Neural progenitor cell (in vitro differentiated cells): ENCODE measurements at regions not wholly inside any gene's neighbourhood (a gene's known extent, or its start where the extent isn't known, plus 50 kb on each side); places are given as distances from the start of the nearest gene placed in this dataset.

Source experiments
- DNase-seq: peaks from one replicate; pipeline ENCODE4 v3.0.0-alpha.2; 2016; ENCODE audit warnings: low spot score
- H2AFZ ChIP-seq: fragments of 200-600 bp; sonication (generic); replicated peaks from 2 replicates; pipeline ENCODE4 v1.6.1; 2016; ENCODE audit warnings: antibody characterized with exemption
- H3F3A ChIP-seq: fragments of 200-600 bp; sonication (generic); 2 replicates; pipeline ENCODE4 v1.6.1; 2016; ENCODE audit warnings: antibody characterized with exemption, low read depth
- H3K27ac ChIP-seq: fragments of 200-600 bp; sonication (generic); 2 replicates; pipeline ENCODE4 v1.5.1; 2016; ENCODE audit warnings: mild to moderate bottlenecking
- H3K27me3 ChIP-seq: fragments of 200-600 bp; sonication (generic); 2 replicates; pipeline ENCODE4 v1.6.1; 2016; ENCODE audit warnings: mild to moderate bottlenecking, moderate library complexity
- H3K36me3 ChIP-seq: fragments of 200-600 bp; sonication (generic); 2 replicates; pipeline ENCODE4 v1.5.1; 2016
- H3K4me1 ChIP-seq: fragments of 200-600 bp; sonication (generic); 2 replicates; pipeline ENCODE4 v1.6.1; 2016; ENCODE audit warnings: mixed run types
- H3K4me2 ChIP-seq: fragments of 200-600 bp; sonication (generic); 2 replicates; pipeline ENCODE4 v1.6.1; 2016
- H3K4me3 ChIP-seq: fragments of 200-600 bp; sonication (generic); 2 replicates; pipeline ENCODE4 v1.5.1; 2016
- H3K79me2 ChIP-seq: fragments of 200-600 bp; sonication (generic); 2 replicates; pipeline ENCODE4 v1.6.1; 2016; ENCODE audit warnings: low read depth
- H3K9ac ChIP-seq: fragments of 200-600 bp; sonication (generic); 2 replicates; pipeline ENCODE4 v1.6.1; 2016
- H3K9me3 ChIP-seq: fragments of 200-600 bp; sonication (generic); 2 replicates; pipeline ENCODE4 v1.5.1; 2016; ENCODE audit warnings: low read depth
- H4K20me1 ChIP-seq: fragments of 200-600 bp; sonication (generic); 2 replicates; pipeline ENCODE4 v1.6.1; 2016; ENCODE audit warnings: low read depth
- H3K27ac Mint-ChIP-seq: 3 replicates; pipeline ENCODE4 v1.8.0; 2021; ENCODE audit warnings: mixed read lengths
- H3K27me3 Mint-ChIP-seq: 2 replicates; pipeline ENCODE4 v1.8.0; 2022; ENCODE audit warnings: low read depth, mild to moderate bottlenecking, inconsistent platforms, moderate library complexity, mixed read lengths; ENCODE audit not compliant: insufficient read depth
- H3K36me3 Mint-ChIP-seq: 3 replicates; pipeline ENCODE4 v1.8.0; 2021; ENCODE audit warnings: mixed read lengths
- H3K4me1 Mint-ChIP-seq: 3 replicates; pipeline ENCODE4 v1.8.0; 2021; ENCODE audit warnings: mixed read lengths
- H3K4me3 Mint-ChIP-seq: 3 replicates; pipeline ENCODE4 v1.8.0; 2021; ENCODE audit warnings: mild to moderate bottlenecking, moderate library complexity, mixed read lengths
- H3K9me3 Mint-ChIP-seq: 3 replicates; pipeline ENCODE4 v1.8.0; 2020; ENCODE audit warnings: mixed read lengths
- CTCF ChIP-seq: fragments of 200-600 bp; sonication (generic); IDR thresholded peaks from 2 replicates; pipeline ENCODE4 v1.5.1; 2017; ENCODE audit warnings: antibody characterized with exemption, mild to moderate bottlenecking
- EZH2 ChIP-seq: fragments of 200-600 bp; sonication (generic); IDR thresholded peaks from 2 replicates; pipeline ENCODE4 v1.6.1; 2017; ENCODE audit warnings: antibody characterized with exemption, mild to moderate bottlenecking, moderate library complexity
- EZH2phosphoT487 ChIP-seq: fragments of 200-600 bp; sonication (generic); IDR thresholded peaks from 2 replicates; pipeline ENCODE4 v1.6.1; 2017; ENCODE audit warnings: antibody characterized with exemption

GRCh38 chr2:204026294-204026693 is 89.7 kb downstream of the ICOS start:
- no peak overlapping the region for H3K4me2 ChIP-seq
- no peak for DNase-seq

GRCh38 chr2:204027091-204027490 is 90.5 kb downstream of the ICOS start:
- H3K4me3 ChIP-seq: no peak overlapping the region
- no peak overlapping the region for H3K27ac Mint-ChIP-seq
- H3K4me1 Mint-ChIP-seq: peaks cover 5% of the 10 kb centered on the region
- H4K20me1 ChIP-seq: no peaks in the 10 kb centered on the region
- H3K27me3 ChIP-seq: no peaks in the 10 kb centered on the region
- H3K9me3 Mint-ChIP-seq: no peaks in the 10 kb centered on the region
- no peak for DNase-seq
- H3K79me2 ChIP-seq: no peaks in the 10 kb centered on the region
- H3K9ac ChIP-seq: no peak overlapping the region
- H3K9me3 ChIP-seq: no peaks in the 10 kb centered on the region
- H3K4me3 Mint-ChIP-seq: no peak overlapping the region
- no peak overlapping the region for H3K4me2 ChIP-seq
- no peak overlapping the region for H2AFZ ChIP-seq
- H3K36me3 Mint-ChIP-seq: no peaks in the 10 kb centered on the region
- H3F3A ChIP-seq: no peaks in the 10 kb centered on the region
- H3K27ac ChIP-seq: no peak overlapping the region
- TF ChIP-seq EZH2 (no peak), EZH2phosphoT487 (no peak), CTCF (no peak)
- H3K36me3 ChIP-seq: no peaks in the 10 kb centered on the region
- H3K4me1 ChIP-seq: peaks cover 4% of the 10 kb centered on the region
- H3K27me3 Mint-ChIP-seq: no peaks in the 10 kb centered on the region

More at GRCh38 chr2:204026294-204026693, 89.7 kb downstream of the ICOS start:
- no peaks in the 10 kb centered on the region for H3K36me3 Mint-ChIP-seq
- no peak overlapping the region for H3K4me3 Mint-ChIP-seq
- H3K27me3 Mint-ChIP-seq: no peaks in the 10 kb centered on the region
- Histone ChIP-seq H3K4me1 (peaks cover 4% of the 10 kb centered on the region), H3K4me3 (no peak overlapping the region), H3K36me3 (no peaks in the 10 kb centered on the region), H3K79me2 (no peaks in the 10 kb centered on the region), H2AFZ (peak overlapping the region; percentile 24), H3K27me3 (no peaks in the 10 kb centered on the region), H4K20me1 (no peaks in the 10 kb centered on the region), H3K9ac (no peak overlapping the region), H3K9me3 (no peaks in the 10 kb centered on the region), H3K27ac (no peak overlapping the region), H3F3A (no peaks in the 10 kb centered on the region)
- TF ChIP-seq EZH2: no peak
- peak; percentile 53 for TF ChIP-seq CTCF
- H3K27ac Mint-ChIP-seq: no peak overlapping the region
- H3K9me3 Mint-ChIP-seq: no peaks in the 10 kb centered on the region
- peaks cover 5% of the 10 kb centered on the region for H3K4me1 Mint-ChIP-seq

GRCh38 chr2:204030322-204030721 is 93.8 kb downstream of the ICOS start:
- H3K27me3 Mint-ChIP-seq: no peaks in the 10 kb centered on the region

More at GRCh38 chr2:204030322-204030721, 93.8 kb downstream of the ICOS start:
- no peak overlapping the region for H2AFZ ChIP-seq
- no peak for TF ChIP-seq EZH2phosphoT487
- no peak for TF ChIP-seq EZH2
- TF ChIP-seq CTCF: no peak
- no peaks in the 10 kb centered on the region for H3K9me3 ChIP-seq
- no peaks in the 10 kb centered on the region for H3F3A ChIP-seq
- no peaks in the 10 kb centered on the region for H3K27me3 ChIP-seq
- H3K4me1 ChIP-seq: no peaks in the 10 kb centered on the region
- no peaks in the 10 kb centered on the region for H4K20me1 ChIP-seq
- H3K27ac ChIP-seq: no peak overlapping the region
- no peaks in the 10 kb centered on the region for H3K79me2 ChIP-seq
- H3K4me2 ChIP-seq: no peak overlapping the region
- H3K36me3 ChIP-seq: no peaks in the 10 kb centered on the region
- H3K4me3 Mint-ChIP-seq: no peak overlapping the region
- H3K9me3 Mint-ChIP-seq: no peaks in the 10 kb centered on the region
- H3K4me1 Mint-ChIP-seq: no peaks in the 10 kb centered on the region
- H3K9ac ChIP-seq: no peak overlapping the region
- H3K27ac Mint-ChIP-seq: no peak overlapping the region
- no peaks in the 10 kb centered on the region for H3K36me3 Mint-ChIP-seq
- DNase-seq: no peak
- no peak overlapping the region for H3K4me3 ChIP-seq
